Fibroblast of lung (primary cell): ENCODE measurements at regions not wholly inside any gene's neighbourhood (a gene's known extent, or its start where the extent isn't known, plus 50 kb on each side); places are given as distances from the start of the nearest gene placed in this dataset.

ENCODE experiments used
- CTCF ChIP-seq, 2 donors: IDR thresholded peaks in 1 of 2; conservative IDR thresholded peaks in 1 of 2; 1 replicate in 1 of 2; 2 replicates in 1 of 2; pipeline ENCODE4 v1.5.1; 2011 to 2012; ENCODE audit warnings: low read length in 2 of 2, control low read depth in 1 of 2, inconsistent platforms in 1 of 2, low read depth in 1 of 2, mild to moderate bottlenecking in 1 of 2
- EZH2 ChIP-seq: IDR thresholded peaks from 2 replicates; pipeline ENCODE4 v1.5.1; 2012; ENCODE audit warnings: low read length, control low read depth, mild to moderate bottlenecking; ENCODE audit errors: missing control alignments

GRCh38 chr6:45807311-45808041 lies 208.2 kb downstream of the CLIC5 start:
- TF ChIP-seq CTCF (conservative IDR thresholded peaks at IDR 0.05 in 1 of 2, IDR thresholded peaks at IDR 0.05 in 1 of 2; ENCODE audit: low read depth in 1 of 2, low read length in 2 of 2) (no peak), EZH2 (no peak)
